DND-41 (cell line): ENCODE measurements at regions not wholly inside any gene's neighbourhood (a gene's known extent, or its start where the extent isn't known, plus 50 kb on each side); places are given as distances from the start of the nearest gene placed in this dataset.

ENCODE experiments used
- ATAC-seq: fragments of 200-7000 bp; cut with Tn5 transposase; 3 replicates; pipeline ENCODE4 v1.9.1; 2021; ENCODE audit warnings: low read depth; ENCODE audit not compliant: insufficient read depth
- DNase-seq: peaks from one replicate; pipeline ENCODE4 v3.0.0-alpha.2; 2020
- H2AFZ ChIP-seq: 2 replicates; pipeline ENCODE4 v1.6.0; 2012; ENCODE audit warnings: low read depth, low read length
- H3K27ac ChIP-seq: 2 replicates; pipeline ENCODE4 v1.5.1; 2012; ENCODE audit warnings: low read length, inconsistent platforms
- H3K27me3 ChIP-seq: fragments of 200-600 bp; sonication (generic); 2 replicates; pipeline ENCODE4 v1.6.0; 2012; ENCODE audit warnings: low read length, mild to moderate bottlenecking, inconsistent platforms; ENCODE audit not compliant: insufficient read depth, poor library complexity
- H3K36me3 ChIP-seq: 2 replicates; pipeline ENCODE4 v1.5.1; 2012; ENCODE audit warnings: low read length, inconsistent platforms; ENCODE audit not compliant: insufficient read depth
- H3K4me1 ChIP-seq: 2 replicates; pipeline ENCODE4 v1.5.1; 2012; ENCODE audit warnings: mild to moderate bottlenecking, low read length; ENCODE audit not compliant: insufficient read depth
- H3K4me2 ChIP-seq: 2 replicates; pipeline ENCODE4 v1.6.0; 2012; ENCODE audit warnings: mild to moderate bottlenecking, moderate library complexity, low read length, inconsistent platforms; ENCODE audit not compliant: insufficient read depth
- H3K4me3 ChIP-seq, 2 experiments: fragments of 200-600 bp in 1 of 2; shearing (Covaris generic) in 1 of 2; 2 replicates each; pipeline ENCODE4 v1.5.1; 2012 to 2016; ENCODE audit warnings: inconsistent platforms in 2 of 2, low read length in 2 of 2, mild to moderate bottlenecking in 2 of 2, low read depth in 1 of 2, moderate library complexity in 1 of 2
- H3K79me2 ChIP-seq: 2 replicates; pipeline ENCODE4 v1.6.0; 2012; ENCODE audit warnings: low read length, inconsistent platforms; ENCODE audit not compliant: insufficient read depth
- H3K9ac ChIP-seq: 2 replicates; pipeline ENCODE4 v1.6.0; 2012; ENCODE audit warnings: low read depth, mild to moderate bottlenecking, inconsistent platforms, low read length, moderate library complexity
- H3K9me3 ChIP-seq: 2 replicates; pipeline ENCODE4 v1.5.1; 2012; ENCODE audit warnings: low read length, moderate library complexity, mild to moderate bottlenecking, inconsistent platforms; ENCODE audit not compliant: insufficient read depth, severe bottlenecking
- H4K20me1 ChIP-seq: 2 replicates; pipeline ENCODE4 v1.6.0; 2012; ENCODE audit warnings: low read length; ENCODE audit not compliant: insufficient read depth
- CTCF ChIP-seq: IDR thresholded peaks from 2 replicates; pipeline ENCODE4 v1.5.1; 2012; ENCODE audit warnings: borderline replicate concordance, low read length, moderate library complexity, mild to moderate bottlenecking; ENCODE audit not compliant: poor library complexity, severe bottlenecking; ENCODE audit errors: extremely low read depth
- EZH2 ChIP-seq: IDR thresholded peaks from 3 replicates; pipeline ENCODE4 v1.6.1; 2012; ENCODE audit warnings: borderline replicate concordance, low read depth, mild to moderate bottlenecking, moderate library complexity, low read length, inconsistent platforms; ENCODE audit not compliant: severe bottlenecking

GRCh38 chr4:162732876-162733275 is 433.8 kb downstream of the NAF1 start:
- H2AFZ ChIP-seq, result no peak overlapping the region
- no peaks in the 10 kb centered on the region for H3K36me3 ChIP-seq
- no peak overlapping the region for H3K4me2 ChIP-seq
- H3K27ac ChIP-seq, result no peak overlapping the region
- TF ChIP-seq CTCF (no peak), EZH2 (no peak)
- no peaks in the 10 kb centered on the region for H4K20me1 ChIP-seq
- no peaks in the 10 kb centered on the region for H3K4me1 ChIP-seq
- no peak overlapping the region for H3K9ac ChIP-seq
- no peaks in the 10 kb centered on the region for H3K27me3 ChIP-seq
- DNase-seq (no peak), ATAC-seq (no peak)
- no peaks in the 10 kb centered on the region for H3K79me2 ChIP-seq
- H3K9me3 ChIP-seq, result no peaks in the 10 kb centered on the region
- H3K4me3 ChIP-seq, result no peak overlapping the region

GRCh38 chr4:162727766-162728165 is 438.9 kb downstream of the NAF1 start:
- no peak overlapping the region for H3K4me3 ChIP-seq
- no peak overlapping the region for H3K9ac ChIP-seq
- no peaks in the 10 kb centered on the region for H4K20me1 ChIP-seq
- no peaks in the 10 kb centered on the region for H3K79me2 ChIP-seq
- H3K4me1 ChIP-seq, result no peaks in the 10 kb centered on the region
- TF ChIP-seq EZH2, result no peak
- no peak for TF ChIP-seq CTCF
- no peaks in the 10 kb centered on the region for H3K36me3 ChIP-seq
- H3K4me2 ChIP-seq, result no peak overlapping the region
- no peak overlapping the region for H2AFZ ChIP-seq
- H3K27ac ChIP-seq, result no peak overlapping the region
- H3K27me3 ChIP-seq, result no peaks in the 10 kb centered on the region
- ATAC-seq (no peak), DNase-seq (no peak)
- no peaks in the 10 kb centered on the region for H3K9me3 ChIP-seq

- Histone ChIP-seq H3K9me3 (no peaks in the 10 kb centered on the region), H4K20me1 (no peaks in the 10 kb centered on the region), H3K27me3 (no peaks in the 10 kb centered on the region), H3K79me2 (no peaks in the 10 kb centered on the region), H3K36me3 (no peaks in the 10 kb centered on the region), H3K27ac (no peak overlapping the region), H3K9ac (no peak overlapping the region), H3K4me2 (no peak overlapping the region), H3K4me1 (no peaks in the 10 kb centered on the region), H3K4me3 (no peak overlapping the region), H2AFZ (no peak overlapping the region)
- TF ChIP-seq EZH2 (no peak), CTCF (no peak)
- DNase-seq, result no peak
- ATAC-seq, result no peak
These were observed 439.5 kb downstream of the NAF1 start for GRCh38 chr4:162727232-162727631.

GRCh38 chr4:162715401-162715800 is 451.3 kb downstream of the NAF1 start:
- Histone ChIP-seq H2AFZ (no peak overlapping the region), H3K36me3 (no peaks in the 10 kb centered on the region), H3K9ac (no peak overlapping the region), H3K79me2 (no peaks in the 10 kb centered on the region), H3K27me3 (no peaks in the 10 kb centered on the region), H3K27ac (no peak overlapping the region), H3K9me3 (no peaks in the 10 kb centered on the region), H3K4me1 (no peaks in the 10 kb centered on the region), H3K4me2 (no peak overlapping the region), H4K20me1 (no peaks in the 10 kb centered on the region), H3K4me3 (no peak overlapping the region)
- ATAC-seq (no peak), DNase-seq (no peak)
- TF ChIP-seq EZH2, result no peak
- no peak for TF ChIP-seq CTCF
